KMS-11 (cell line): ENCODE measurements at regions not wholly inside any gene's neighbourhood (a gene's known extent, or its start where the extent isn't known, plus 50 kb on each side); places are given as distances from the start of the nearest gene placed in this dataset.

Source experiments
- H2AFZ ChIP-seq: fragments of 200-600 bp; sonication (generic); 2 replicates; pipeline ENCODE4 v1.6.1; 2016; ENCODE audit warnings: antibody characterized with exemption, mixed run types, low read depth
- H3K27ac ChIP-seq: fragments of 200-600 bp; sonication (generic); 2 replicates; pipeline ENCODE4 v1.6.1; 2016; ENCODE audit warnings: mild to moderate bottlenecking, mixed run types
- H3K27me3 ChIP-seq: fragments of 200-600 bp; sonication (generic); 2 replicates; pipeline ENCODE4 v1.6.1; 2017; ENCODE audit warnings: mild to moderate bottlenecking, low read depth, mixed run types, moderate library complexity; ENCODE audit not compliant: insufficient read depth
- H3K36me3 ChIP-seq: fragments of 200-600 bp; sonication (generic); 2 replicates; pipeline ENCODE4 v1.6.1; 2017; ENCODE audit warnings: mild to moderate bottlenecking, mixed run types; ENCODE audit not compliant: insufficient read depth
- H3K4me1 ChIP-seq: fragments of 200-600 bp; sonication (generic); 2 replicates; pipeline ENCODE4 v1.6.1; 2016; ENCODE audit warnings: mild to moderate bottlenecking, low read depth, mixed run types; ENCODE audit not compliant: poor library complexity, severe bottlenecking
- H3K4me2 ChIP-seq: fragments of 200-600 bp; sonication (generic); 2 replicates; pipeline ENCODE4 v1.7.0; 2016; ENCODE audit warnings: mild to moderate bottlenecking, mixed run types
- H3K4me3 ChIP-seq: fragments of 200-600 bp; sonication (generic); IDR thresholded peaks from 2 replicates; pipeline ENCODE4 v1.6.1; 2017; ENCODE audit warnings: low read depth, low read length, mixed read lengths; ENCODE audit not compliant: insufficient read depth
- H3K79me2 ChIP-seq: fragments of 200-600 bp; sonication (generic); 2 replicates; pipeline ENCODE4 v1.6.1; 2016; ENCODE audit warnings: low read depth, mixed run types; ENCODE audit not compliant: insufficient read depth
- H3K9ac ChIP-seq: fragments of 200-600 bp; sonication (generic); 2 replicates; pipeline ENCODE4 v1.6.1; 2016; ENCODE audit warnings: mild to moderate bottlenecking, mixed run types
- H4K20me1 ChIP-seq: fragments of 200-600 bp; sonication (generic); 2 replicates; pipeline ENCODE4 v1.6.1; 2016; ENCODE audit warnings: mild to moderate bottlenecking, mixed run types; ENCODE audit not compliant: insufficient read depth
- TF ChIP-seq, protein P1 (sequence below): fragments of 200-600 bp; sonication (generic); conservative IDR thresholded peaks from 2 replicates; pipeline ENCODE4 v1.6.1; 2017; ENCODE audit warnings: low read depth, mild to moderate bottlenecking, antibody characterized with exemption, low read length, moderate library complexity, mixed read lengths

DNA sequence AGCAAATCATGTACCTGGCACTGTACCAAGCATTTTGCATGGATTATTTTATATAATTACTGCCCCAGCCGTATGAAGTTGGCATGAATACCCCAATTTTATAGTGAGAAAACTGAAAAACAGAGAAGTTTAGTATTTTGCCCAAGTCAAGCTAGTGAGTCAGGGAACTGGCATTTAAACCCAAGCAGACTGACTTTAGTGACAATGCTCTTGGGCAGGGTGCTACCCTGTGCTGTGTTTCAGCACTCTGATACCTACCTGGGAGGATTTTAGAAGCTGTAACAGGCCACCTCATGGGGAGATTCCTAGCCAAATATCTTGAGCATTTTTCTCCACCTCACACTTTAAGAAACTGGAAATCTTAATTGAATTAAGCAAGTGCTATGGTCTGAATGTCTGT lies 98.1 kb upstream of the MAX start:
- H3K9ac ChIP-seq, result no peak overlapping the region
- H3K36me3 ChIP-seq, result no peaks in the 10 kb centered on the region
- peaks cover 10% of the 10 kb centered on the region for H3K4me1 ChIP-seq
- TF ChIP-seq, protein P1, sequence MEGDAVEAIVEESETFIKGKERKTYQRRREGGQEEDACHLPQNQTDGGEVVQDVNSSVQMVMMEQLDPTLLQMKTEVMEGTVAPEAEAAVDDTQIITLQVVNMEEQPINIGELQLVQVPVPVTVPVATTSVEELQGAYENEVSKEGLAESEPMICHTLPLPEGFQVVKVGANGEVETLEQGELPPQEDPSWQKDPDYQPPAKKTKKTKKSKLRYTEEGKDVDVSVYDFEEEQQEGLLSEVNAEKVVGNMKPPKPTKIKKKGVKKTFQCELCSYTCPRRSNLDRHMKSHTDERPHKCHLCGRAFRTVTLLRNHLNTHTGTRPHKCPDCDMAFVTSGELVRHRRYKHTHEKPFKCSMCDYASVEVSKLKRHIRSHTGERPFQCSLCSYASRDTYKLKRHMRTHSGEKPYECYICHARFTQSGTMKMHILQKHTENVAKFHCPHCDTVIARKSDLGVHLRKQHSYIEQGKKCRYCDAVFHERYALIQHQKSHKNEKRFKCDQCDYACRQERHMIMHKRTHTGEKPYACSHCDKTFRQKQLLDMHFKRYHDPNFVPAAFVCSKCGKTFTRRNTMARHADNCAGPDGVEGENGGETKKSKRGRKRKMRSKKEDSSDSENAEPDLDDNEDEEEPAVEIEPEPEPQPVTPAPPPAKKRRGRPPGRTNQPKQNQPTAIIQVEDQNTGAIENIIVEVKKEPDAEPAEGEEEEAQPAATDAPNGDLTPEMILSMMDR, result no peak
- no peaks in the 10 kb centered on the region for H3K79me2 ChIP-seq
- no peak overlapping the region for H2AFZ ChIP-seq
- H3K4me2 ChIP-seq, result no peak overlapping the region
- no peak overlapping the region for H3K27ac ChIP-seq
- H3K27me3 ChIP-seq, result no peaks in the 10 kb centered on the region
- H3K4me3 ChIP-seq, result no peak overlapping the region
- no peaks in the 10 kb centered on the region for H4K20me1 ChIP-seq

DNA sequence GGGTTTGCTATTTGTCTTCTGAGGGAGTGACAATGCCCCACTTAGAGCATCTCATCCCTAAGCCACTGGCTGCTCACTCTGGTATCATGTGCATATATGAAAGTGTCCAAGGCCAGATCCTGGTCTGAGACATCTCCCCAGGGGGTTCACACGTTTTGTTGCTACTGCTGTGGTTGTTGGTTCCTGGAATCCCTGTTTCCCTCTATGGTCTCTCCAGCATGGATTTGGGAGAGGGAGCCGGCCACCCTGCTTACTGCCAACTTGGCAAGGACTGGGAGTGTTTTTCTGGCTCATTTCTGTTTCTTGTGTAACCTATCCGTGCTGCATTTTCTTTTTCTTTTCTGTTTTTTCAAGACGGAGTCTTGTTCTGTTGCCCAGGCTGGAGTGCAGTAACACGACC lies 101.3 kb upstream of the MAX start:
- Histone ChIP-seq H2AFZ (no peak overlapping the region), H3K9ac (no peak overlapping the region), H3K27me3 (no peaks in the 10 kb centered on the region), H4K20me1 (no peaks in the 10 kb centered on the region), H3K36me3 (no peaks in the 10 kb centered on the region), H3K4me2 (no peak overlapping the region), H3K79me2 (no peaks in the 10 kb centered on the region), H3K4me1 (peaks cover 42% of the 10 kb centered on the region), H3K4me3 (no peak overlapping the region), H3K27ac (no peak overlapping the region)
- TF ChIP-seq, protein P1, result no peak

DNA sequence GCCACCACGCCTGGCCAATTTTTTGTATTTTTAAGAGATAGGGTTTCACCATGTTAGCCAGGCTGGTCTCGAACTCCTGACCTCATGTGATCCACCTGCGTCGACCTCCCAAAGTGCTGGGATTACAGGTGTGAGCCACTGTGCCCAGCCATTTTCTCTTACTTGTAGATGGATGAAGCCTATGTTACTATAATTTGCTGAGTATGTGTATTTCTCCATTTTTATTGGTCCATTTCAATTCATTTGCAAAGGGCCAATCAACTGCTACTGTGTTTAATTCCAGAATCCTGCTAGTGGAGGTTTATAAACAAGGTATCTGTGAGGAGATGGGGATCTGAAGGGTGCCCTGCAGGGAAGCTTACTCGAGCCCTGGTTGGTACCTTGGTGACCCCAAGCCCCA lies 101.7 kb upstream of the MAX start:
- no peak overlapping the region for H3K4me3 ChIP-seq
- H3K36me3 ChIP-seq, result no peaks in the 10 kb centered on the region
- no peaks in the 10 kb centered on the region for H3K27me3 ChIP-seq
- H3K79me2 ChIP-seq, result no peaks in the 10 kb centered on the region
- H3K27ac ChIP-seq, result no peak overlapping the region
- H3K9ac ChIP-seq, result no peak overlapping the region
- TF ChIP-seq, protein P1, result no peak
- H2AFZ ChIP-seq, result no peak overlapping the region
- no peaks in the 10 kb centered on the region for H4K20me1 ChIP-seq
- no peak overlapping the region for H3K4me2 ChIP-seq
- peaks cover 46% of the 10 kb centered on the region for H3K4me1 ChIP-seq

DNA sequence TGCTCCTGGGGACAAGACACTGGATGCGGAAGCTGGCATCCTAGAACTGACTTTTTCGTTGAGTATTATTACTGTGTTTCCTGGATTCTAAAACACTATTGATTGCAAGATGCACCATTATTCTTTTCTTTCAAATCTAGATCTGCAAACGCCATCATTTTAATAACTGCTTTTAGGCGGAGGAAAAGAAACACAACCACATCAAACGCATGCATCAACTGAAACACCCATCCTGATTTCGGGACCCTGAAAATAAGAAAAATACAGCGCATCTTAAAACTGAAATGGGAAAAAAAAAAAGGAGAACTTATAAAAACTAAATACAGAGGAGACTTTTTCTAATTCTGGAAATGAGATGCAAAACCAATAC lies 103.7 kb upstream of the MAX start:
- Histone ChIP-seq H3K4me3 (no peak overlapping the region), H3K79me2 (no peaks in the 10 kb centered on the region), H3K36me3 (no peaks in the 10 kb centered on the region), H4K20me1 (no peaks in the 10 kb centered on the region), H3K4me2 (peak overlapping the region; percentile 74), H3K27me3 (no peaks in the 10 kb centered on the region), H3K27ac (peak overlapping the region; percentile 50), H2AFZ (no peak overlapping the region), H3K9ac (no peak overlapping the region), H3K4me1 (peaks cover 66% of the 10 kb centered on the region)
- TF ChIP-seq, protein P1, result no peak
